Retina (tissue), 1 donor: ENCODE measurements at regions not wholly inside any gene's neighbourhood (a gene's known extent, or its start where the extent isn't known, plus 50 kb on each side); places are given as distances from the start of the nearest gene placed in this dataset.
"Not testable (repeated sequence)": the region's sequence is repeated elsewhere in the genome, so short reads cannot be mapped to it uniquely, and the experiment has no call there.

Source experiments
- DNase-seq: peaks from one replicate; pipeline ENCODE4 v3.0.0-alpha.2; 2016

DNA sequence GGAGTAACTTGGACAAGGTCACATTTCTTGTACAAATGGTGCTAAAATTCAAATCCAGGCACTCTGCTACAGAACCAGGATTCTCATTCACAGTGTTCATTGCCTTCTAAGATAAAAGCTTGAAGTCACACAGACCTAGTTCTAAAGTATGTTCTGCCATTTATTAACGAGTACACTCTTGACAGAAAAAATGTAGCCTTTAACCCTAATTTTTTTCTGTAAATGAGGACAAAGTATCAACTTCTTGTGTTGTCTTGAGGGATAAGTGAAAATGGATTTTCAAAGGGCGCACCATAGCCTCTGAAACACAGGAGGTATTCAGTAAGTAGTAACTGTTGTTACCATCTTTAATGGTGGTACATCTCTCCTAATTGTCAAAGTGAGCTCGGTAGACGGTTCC is 379.8 kb upstream of the FLRT2 start:
- DNase-seq, result no peak

DNA sequence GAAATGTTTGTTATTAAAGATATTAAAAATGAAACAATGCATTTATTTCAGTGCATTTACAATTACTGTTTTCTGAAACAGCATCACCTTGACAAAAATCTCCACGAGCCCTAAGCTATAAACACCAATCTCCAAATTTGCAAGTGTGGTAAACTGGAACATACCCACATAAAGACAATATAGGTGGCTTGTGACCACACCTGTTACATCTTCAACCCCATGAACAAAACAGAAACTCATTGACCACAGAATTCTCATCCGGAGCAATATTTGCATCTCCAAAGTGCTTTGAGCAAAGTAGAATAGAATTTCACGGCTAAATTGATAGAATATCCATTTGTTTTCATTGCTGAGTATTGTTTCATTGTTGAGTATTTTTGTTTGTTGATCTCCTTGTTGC is 375.2 kb upstream of the FLRT2 start:
- DNase-seq, result no peak

DNA sequence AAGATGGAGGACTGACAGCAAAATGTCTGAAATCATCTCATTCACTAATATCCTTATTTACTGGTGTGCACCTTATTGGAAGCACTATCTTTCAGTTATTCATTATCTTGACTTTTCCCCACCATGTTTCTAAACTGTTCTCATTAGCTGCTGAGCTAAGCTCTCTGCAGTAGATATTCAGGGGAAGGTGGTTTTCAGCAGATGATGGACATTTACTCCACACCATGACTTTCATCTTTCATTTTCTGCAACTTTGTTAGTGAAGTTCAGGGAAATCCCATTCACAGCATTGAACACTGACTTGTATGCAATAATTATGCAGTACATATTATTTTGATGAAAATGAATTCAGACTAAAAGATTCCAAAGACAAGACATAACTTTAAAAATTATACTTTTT is 373.6 kb upstream of the FLRT2 start:
- DNase-seq, result no peak

DNA sequence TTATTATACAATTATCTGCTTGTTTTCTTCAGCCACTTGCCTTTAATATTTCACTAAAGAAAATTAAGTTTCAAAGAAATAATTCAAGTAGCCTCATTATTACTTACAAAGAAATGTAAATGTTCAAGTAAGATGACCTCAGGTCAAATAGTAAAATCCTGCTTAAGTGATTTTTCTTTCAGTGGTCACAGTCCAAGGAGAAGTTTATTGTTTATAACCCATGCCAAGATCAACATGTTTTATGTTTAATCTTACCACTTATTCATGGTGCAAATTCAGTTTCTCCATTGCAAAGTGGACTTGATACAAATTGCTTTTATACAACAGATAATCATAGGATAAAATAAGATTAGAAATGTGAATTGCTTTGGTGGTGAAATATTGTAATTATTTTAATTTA is 370.2 kb upstream of the FLRT2 start:
- DNase-seq, result no peak

DNA sequence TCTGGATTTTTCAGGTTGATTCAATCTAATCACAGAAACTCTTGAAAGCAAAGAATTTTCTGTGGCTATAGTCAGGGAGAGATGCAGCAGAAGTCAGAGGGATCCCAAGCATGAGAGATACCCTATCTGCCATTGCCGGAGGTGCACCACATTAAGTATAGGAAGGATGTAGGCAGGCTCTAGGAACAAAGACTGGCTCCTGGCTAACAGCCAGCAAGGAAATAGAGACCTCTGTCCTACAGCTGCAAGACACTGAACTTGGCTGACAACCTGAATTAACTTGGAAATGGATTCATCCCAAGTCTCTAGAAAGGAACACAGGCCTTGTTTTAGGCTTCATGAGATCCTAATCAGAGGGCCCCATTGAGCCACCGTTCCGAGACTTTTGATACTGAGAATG is 364.9 kb upstream of the FLRT2 start:
- DNase-seq, result no peak

DNA sequence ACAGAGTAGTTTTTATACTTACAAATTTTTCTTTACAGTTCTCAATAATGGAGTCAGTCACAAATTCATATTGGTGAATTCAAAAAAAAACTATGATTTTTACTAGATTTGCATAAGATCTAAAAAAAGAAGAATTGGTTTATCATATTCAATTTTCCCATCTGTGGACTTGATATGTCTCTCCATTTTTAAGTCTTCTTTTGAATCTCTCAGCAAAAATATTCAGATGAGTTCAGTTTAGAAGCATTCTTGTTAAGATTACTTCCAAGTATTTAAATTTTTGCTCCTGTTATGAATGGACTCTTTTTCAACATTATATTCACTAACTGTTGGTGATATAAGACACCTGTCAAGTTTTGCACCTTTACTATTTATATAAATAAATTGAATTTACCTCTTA is 360.6 kb upstream of the FLRT2 start:
- no peak for DNase-seq

- DNase-seq, result no peak
Observed at GRCh38 chr14:85172290-85172689, 357.7 kb upstream of the FLRT2 start.

DNA sequence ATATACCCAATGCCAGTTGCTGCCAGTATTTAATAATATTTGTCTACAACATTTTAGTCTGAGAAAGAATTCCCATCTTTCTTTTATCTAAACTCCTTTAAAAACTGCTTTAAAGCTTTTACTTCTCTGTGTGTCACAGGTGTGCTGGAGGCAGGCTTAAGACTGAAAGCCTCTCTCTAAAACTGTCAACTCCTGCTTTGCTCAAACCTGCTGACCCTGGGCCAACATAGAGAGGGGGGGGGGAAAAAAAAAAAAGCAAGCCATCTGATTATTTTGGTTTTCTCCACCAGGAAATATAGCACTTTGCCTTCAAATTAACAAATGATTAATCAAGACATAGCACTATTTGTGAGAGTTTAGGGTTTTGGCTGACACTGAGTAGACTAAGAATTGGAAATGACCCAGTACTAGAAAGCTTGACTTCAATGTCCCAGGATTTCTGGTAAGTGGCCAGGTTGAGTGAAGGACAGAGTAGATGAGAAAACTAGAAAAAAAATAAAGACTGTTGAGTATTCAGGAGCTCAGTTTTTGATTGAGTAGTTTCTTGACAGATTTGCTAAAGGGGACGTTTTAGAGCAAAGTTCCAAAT is 357.0 kb upstream of the FLRT2 start:
- DNase-seq, result no peak

DNA sequence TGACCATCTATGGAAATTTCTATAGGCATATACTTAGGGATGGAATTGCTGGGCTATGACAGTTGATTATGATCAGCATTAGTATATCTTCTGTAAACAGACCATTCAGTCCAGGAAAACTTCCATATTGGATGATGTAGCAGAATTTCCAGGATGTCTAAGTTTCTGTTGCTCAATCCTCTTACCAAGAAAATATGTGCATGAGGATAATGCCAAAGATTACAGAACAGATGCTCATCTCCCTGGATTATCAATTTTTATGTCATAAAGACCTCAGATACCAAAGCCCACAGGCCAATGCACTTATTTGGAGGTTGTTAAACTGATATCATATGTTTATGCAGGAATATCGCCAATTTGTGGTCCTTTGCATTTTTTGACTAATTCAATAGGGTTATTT is 354.4 kb upstream of the FLRT2 start:
- no peak for DNase-seq

GRCh38 chr14:85178864-85179263 is 351.1 kb upstream of the FLRT2 start:
- DNase-seq, result no peak

- no peak for DNase-seq
Observed at GRCh38 chr14:85180876-85181275, 349.1 kb upstream of the FLRT2 start.

- DNase-seq, result no peak
Observed at GRCh38 chr14:85182282-85182681, 347.7 kb upstream of the FLRT2 start.

DNA sequence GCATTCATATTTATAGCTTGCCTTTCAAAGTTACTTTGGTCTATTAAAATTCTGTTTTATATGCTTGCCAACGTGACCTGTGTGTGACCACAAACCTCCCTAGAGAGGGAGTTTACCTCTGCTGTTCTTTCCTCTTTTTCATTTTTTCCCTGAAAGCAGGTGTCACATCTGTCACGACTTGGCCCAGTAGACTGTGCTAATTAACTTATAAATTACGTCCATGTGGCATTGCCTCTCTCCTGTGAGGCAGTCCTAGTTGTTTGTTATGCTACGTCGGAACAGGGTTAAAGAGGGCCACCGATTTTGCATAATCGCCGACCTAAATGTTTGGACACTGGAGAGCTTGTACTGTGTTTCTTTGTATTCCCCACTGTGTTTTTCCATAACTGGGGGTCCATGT is 343.9 kb upstream of the FLRT2 start:
- no peak for DNase-seq

DNA sequence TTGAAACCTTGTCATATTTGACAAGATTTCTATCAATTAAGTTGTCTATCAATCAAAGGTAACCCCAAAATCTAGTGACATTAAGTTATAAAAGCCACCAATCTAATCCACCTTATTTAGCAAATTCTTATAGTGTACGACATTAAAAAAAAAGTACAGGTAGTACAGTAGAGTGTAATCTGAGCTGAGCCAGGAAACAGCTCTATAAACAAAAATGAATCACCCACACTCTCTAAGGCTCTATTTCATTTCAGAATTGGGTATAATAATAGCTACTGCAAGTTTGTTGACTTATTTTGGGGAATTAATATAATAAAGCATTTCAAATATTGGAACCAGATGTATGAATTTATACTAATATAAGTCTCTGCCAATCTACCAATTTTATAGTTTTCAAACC is 342.4 kb upstream of the FLRT2 start:
- DNase-seq, result no peak

GRCh38 chr14:85188836-85189235 is 341.1 kb upstream of the FLRT2 start:
- DNase-seq, result no peak

GRCh38 chr14:85189253-85189652 is 340.7 kb upstream of the FLRT2 start:
- not testable (repeated sequence) for DNase-seq

GRCh38 chr14:85190251-85190650 is 339.7 kb upstream of the FLRT2 start:
- no peak for DNase-seq

DNA sequence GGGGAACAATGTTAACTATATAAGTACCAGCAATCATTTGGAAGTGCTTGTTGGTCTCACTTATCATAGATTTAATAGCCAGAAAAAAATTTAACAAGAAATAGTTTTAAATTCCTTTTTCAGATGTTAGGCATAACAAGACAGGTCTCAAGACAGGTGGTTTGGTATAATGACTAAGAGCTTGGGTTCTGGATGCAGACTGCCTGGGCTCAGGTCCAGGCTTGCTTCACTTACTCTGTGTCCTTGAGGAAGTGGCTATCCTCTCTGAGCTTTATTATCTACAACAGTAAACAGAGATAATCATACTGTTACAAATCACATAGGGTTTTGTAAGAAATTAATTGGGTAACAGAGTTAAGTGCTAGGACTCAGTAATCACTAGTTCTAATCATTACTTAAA is 338.0 kb upstream of the FLRT2 start:
- no peak for DNase-seq

DNA sequence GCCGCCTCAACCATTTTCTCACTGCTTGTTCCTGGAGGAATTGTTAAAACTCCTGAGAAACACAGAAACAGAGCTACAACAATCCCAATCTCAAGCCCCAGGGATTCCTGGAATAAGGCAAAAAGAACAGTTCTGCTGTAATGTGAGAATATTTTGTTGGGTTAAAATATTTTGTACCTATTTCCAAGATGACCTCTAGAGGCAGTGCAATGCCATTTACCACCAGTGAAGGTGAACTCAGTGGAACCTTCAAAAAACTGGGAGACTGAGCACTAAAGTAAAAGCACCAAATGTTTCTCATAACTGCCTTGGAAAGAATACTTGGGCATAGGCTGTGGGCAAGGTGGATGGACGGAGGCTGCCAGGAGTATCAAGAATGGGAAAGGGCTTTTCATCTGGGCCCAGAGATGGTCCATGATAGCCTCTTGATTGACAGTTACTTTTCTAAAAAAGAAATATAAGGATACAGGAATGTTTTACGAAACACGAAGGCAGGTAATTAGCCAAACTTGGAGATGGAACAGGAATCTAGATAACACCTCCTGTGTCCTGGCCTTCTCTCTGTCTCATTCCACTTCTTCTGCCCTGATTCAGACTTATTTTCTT is 334.0 kb upstream of the FLRT2 start:
- DNase-seq, result no peak

GRCh38 chr14:85198001-85198400 is 331.9 kb upstream of the FLRT2 start:
- no peak for DNase-seq

- no peak for DNase-seq
Observed at GRCh38 chr14:85205875-85206274, 324.1 kb upstream of the FLRT2 start.

DNA sequence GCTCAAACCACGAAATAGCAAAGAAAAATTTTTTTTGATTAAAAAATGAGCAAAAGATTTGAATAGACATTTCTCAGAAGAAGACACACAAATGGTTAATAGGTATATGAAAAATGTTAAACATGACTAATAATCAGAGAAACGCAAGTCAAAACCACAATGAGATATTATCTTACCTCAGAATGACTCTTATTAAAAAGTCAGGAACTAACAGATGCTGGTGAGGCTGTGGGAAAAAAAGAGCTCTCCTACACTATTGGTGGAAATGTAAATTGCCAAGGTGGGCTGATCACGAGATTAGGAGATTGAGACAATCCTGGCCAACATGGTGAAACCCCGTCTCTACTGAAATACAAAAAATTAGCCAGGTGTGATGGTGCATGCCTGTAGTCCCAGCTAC is 315.5 kb upstream of the FLRT2 start:
- no peak for DNase-seq

DNA sequence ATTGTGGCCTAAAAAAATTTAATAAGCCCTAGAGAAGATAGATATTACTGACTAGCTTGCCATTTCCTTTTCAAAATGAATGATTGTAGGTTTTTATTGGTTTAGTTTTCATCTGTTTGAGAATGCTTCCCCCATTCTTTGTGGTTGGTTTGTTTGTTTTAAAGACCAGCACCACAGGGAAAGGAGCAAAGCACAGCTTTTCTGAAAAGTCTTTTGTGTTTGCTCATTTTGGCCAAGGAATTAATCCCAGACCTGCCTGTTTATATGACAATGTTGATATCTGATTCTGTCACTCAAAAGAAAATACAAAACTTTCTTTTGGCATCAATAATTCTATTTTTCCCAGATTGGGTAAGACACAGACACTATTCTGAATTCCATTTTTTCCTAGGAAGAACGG is 312.5 kb upstream of the FLRT2 start:
- DNase-seq, result peak; percentile 72

GRCh38 chr14:85218982-85219381 is 311.0 kb upstream of the FLRT2 start:
- DNase-seq, result no peak

DNA sequence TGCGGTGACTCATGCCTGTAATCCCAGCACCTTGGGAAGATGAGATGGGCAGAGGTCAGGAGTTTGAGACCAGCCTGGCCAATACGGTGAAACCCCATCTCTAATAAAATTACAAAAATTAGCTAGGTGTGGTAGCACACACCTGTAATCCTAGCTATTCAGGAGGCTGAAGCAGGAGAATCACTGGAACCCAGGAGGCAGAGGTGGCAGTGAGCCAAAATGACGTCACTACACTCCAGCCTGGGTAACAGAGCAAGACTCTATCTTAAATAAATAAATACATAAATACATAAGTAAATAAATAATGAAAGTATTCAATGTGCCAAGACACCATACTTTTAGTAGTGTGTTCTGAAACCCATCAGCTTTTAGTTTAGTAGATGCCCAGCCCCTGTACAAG is 308.1 kb upstream of the FLRT2 start:
- DNase-seq, result no peak
